Panc1 (cell line): ENCODE measurements at regions not wholly inside any gene's neighbourhood (a gene's known extent, or its start where the extent isn't known, plus 50 kb on each side); places are given as distances from the start of the nearest gene placed in this dataset.

Source experiments
- ATAC-seq: fragments of 200-7000 bp; cut with Tn5 transposase; 2 replicates; pipeline ENCODE4 v1.9.1; 2020; ENCODE audit warnings: mild to moderate bottlenecking, moderate library complexity
- BruUV-seq: library from RNA; stranded (reverse); fragments of 400-500 nt; replicated peaks from 2 replicates; lab custom pipeline; 2021; lab: Mats Ljungman, UMichigan
- CTCF ChIA-PET: fragments of 300-600 bp; sonication (Branson Sonifier 250); formaldehyde crosslinking; loops from one replicate; lab custom pipeline; 2022; ENCODE audit warnings: antibody characterized with exemption; lab: Charles Lee
- POLR2A ChIA-PET: fragments of 300-600 bp; sonication (Branson Sonifier 250); formaldehyde crosslinking; loops from one replicate; lab custom pipeline; 2022; ENCODE audit warnings: antibody characterized with exemption; lab: Charles Lee
- DNase-seq: peaks from one replicate; pipeline ENCODE4 v3.0.0-alpha.2; 2010; ENCODE audit warnings: low read depth, low spot score
- H3K27ac ChIP-seq: 2 replicates; pipeline ENCODE4 v1.5.1; 2011; ENCODE audit warnings: mild to moderate bottlenecking, low read length, inconsistent platforms
- H3K27me3 ChIP-seq: fragments of 200-500 bp; sonication (Bioruptor generic); 2 replicates; pipeline ENCODE4 v1.6.0; 2014; ENCODE audit warnings: low read length, inconsistent platforms; ENCODE audit not compliant: control insufficient read depth, insufficient read depth
- H3K36me3 ChIP-seq: fragments of 200-500 bp; sonication (Bioruptor generic); 2 replicates; pipeline ENCODE4 v1.5.1; 2014; ENCODE audit warnings: inconsistent platforms, mild to moderate bottlenecking, low read length, moderate library complexity; ENCODE audit not compliant: control insufficient read depth, insufficient read depth
- H3K4me1 ChIP-seq: 2 replicates; pipeline ENCODE4 v1.5.1; 2011; ENCODE audit warnings: inconsistent platforms, mild to moderate bottlenecking, low read length, moderate library complexity; ENCODE audit not compliant: control insufficient read depth, insufficient read depth
- H3K4me3 ChIP-seq, 2 experiments: 2 replicates each; pipeline ENCODE4 v1.5.1; 2011 to 2012; ENCODE audit warnings: low read depth in 2 of 2, low read length in 2 of 2, mild to moderate bottlenecking in 2 of 2, inconsistent platforms in 1 of 2, moderate library complexity in 1 of 2
- H3K9me3 ChIP-seq: fragments of 200-500 bp; sonication (Bioruptor generic); 2 replicates; pipeline ENCODE4 v1.5.1; 2014; ENCODE audit warnings: low read depth, mild to moderate bottlenecking, inconsistent platforms, low read length, moderate library complexity; ENCODE audit not compliant: control insufficient read depth, insufficient read depth
- POLR2AphosphoS5 ChIP-seq: IDR thresholded peaks from 2 replicates; pipeline ENCODE4 v1.6.1; 2012; ENCODE audit warnings: mild to moderate bottlenecking, low read depth, low read length, moderate library complexity
- SIN3A ChIP-seq: IDR thresholded peaks from 2 replicates; pipeline ENCODE4 v1.6.1; 2012; ENCODE audit warnings: low read depth, mild to moderate bottlenecking, low read length, moderate library complexity, borderline replicate concordance; ENCODE audit not compliant: insufficient read depth
- TCF7L2 ChIP-seq: IDR thresholded peaks from 2 replicates; pipeline ENCODE4 v1.6.1; 2011; ENCODE audit warnings: mild to moderate bottlenecking, low read depth, low read length, inconsistent platforms
- in situ Hi-C: cut with HindIII; loops from 2 replicates; pipeline ENCODE4 v1.10.0; 2016; ENCODE audit warnings: low sequenced_read_pairs, low pct_unique_long_range_greater_than_20kb
- intact Hi-C: fragments of 100-400 bp; cut with micrococcal nuclease; formaldehyde crosslinking; loops from one replicate; pipeline ENCODE4 v1.10.0; 2022; ENCODE audit not compliant: unreplicated experiment
- TF ChIP-seq, protein P1 (sequence below), 2 experiments: IDR thresholded peaks; 2 replicates each; pipeline ENCODE4 v1.6.1; 2011 to 2012; ENCODE audit warnings: low read depth in 2 of 2, control low read depth in 1 of 2, low read length in 1 of 2, mild to moderate bottlenecking in 1 of 2, moderate library complexity in 1 of 2; ENCODE audit not compliant: insufficient read depth in 1 of 2
- TF ChIP-seq, protein P2 (sequence below): fragments of 450-650 bp; IDR thresholded peaks from 2 replicates; pipeline ENCODE4 v1.5.1; 2017; ENCODE audit warnings: mild to moderate bottlenecking

DNA sequence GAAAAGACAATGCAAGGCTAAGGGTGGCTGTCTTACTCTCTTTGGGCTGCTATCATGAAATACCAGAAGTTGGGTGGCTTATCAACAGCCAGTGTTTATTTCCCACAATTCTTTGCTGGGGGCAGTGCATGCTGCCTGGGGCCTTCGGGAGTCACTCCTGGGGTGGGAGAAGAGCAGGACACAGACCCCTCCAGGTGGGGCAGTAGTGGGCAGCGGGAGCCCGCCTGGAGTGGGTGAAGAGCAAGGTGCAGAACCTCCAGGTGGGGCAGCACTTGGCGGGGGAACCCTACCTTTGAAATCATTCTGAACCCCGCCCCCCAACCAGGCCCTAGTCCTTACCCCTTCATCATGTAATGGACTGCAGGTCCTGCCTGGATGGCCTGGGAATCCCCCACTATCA lies 69.6 kb upstream of the THBS2 start:
- in situ Hi-C loops, result no loop called here
- no peak overlapping the region for H3K4me3 ChIP-seq
- ChIA-PET CTCF (no interaction called here), POLR2A (no interaction called here)
- BruUV-seq, result no TSS peak
- DNase-seq (no peak), ATAC-seq (no peak)
- no peaks in the 10 kb centered on the region for H3K9me3 ChIP-seq
- H3K36me3 ChIP-seq, result no peaks in the 10 kb centered on the region
- no peaks in the 10 kb centered on the region for H3K4me1 ChIP-seq
- intact Hi-C loops, result loop anchor here (10.0 kb wide), 1 partner anchor 368 kb away; no protein-coding TSS in a partner anchor
- TF ChIP-seq TCF7L2, result no peak
- TF ChIP-seq, protein P1, sequence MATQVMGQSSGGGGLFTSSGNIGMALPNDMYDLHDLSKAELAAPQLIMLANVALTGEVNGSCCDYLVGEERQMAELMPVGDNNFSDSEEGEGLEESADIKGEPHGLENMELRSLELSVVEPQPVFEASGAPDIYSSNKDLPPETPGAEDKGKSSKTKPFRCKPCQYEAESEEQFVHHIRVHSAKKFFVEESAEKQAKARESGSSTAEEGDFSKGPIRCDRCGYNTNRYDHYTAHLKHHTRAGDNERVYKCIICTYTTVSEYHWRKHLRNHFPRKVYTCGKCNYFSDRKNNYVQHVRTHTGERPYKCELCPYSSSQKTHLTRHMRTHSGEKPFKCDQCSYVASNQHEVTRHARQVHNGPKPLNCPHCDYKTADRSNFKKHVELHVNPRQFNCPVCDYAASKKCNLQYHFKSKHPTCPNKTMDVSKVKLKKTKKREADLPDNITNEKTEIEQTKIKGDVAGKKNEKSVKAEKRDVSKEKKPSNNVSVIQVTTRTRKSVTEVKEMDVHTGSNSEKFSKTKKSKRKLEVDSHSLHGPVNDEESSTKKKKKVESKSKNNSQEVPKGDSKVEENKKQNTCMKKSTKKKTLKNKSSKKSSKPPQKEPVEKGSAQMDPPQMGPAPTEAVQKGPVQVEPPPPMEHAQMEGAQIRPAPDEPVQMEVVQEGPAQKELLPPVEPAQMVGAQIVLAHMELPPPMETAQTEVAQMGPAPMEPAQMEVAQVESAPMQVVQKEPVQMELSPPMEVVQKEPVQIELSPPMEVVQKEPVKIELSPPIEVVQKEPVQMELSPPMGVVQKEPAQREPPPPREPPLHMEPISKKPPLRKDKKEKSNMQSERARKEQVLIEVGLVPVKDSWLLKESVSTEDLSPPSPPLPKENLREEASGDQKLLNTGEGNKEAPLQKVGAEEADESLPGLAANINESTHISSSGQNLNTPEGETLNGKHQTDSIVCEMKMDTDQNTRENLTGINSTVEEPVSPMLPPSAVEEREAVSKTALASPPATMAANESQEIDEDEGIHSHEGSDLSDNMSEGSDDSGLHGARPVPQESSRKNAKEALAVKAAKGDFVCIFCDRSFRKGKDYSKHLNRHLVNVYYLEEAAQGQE (IDR thresholded peaks at IDR 0.05; ENCODE audit: insufficient read depth in 1 of 2, low read depth in 2 of 2, low read length in 1 of 2), result no peak
- TF ChIP-seq, protein P2, sequence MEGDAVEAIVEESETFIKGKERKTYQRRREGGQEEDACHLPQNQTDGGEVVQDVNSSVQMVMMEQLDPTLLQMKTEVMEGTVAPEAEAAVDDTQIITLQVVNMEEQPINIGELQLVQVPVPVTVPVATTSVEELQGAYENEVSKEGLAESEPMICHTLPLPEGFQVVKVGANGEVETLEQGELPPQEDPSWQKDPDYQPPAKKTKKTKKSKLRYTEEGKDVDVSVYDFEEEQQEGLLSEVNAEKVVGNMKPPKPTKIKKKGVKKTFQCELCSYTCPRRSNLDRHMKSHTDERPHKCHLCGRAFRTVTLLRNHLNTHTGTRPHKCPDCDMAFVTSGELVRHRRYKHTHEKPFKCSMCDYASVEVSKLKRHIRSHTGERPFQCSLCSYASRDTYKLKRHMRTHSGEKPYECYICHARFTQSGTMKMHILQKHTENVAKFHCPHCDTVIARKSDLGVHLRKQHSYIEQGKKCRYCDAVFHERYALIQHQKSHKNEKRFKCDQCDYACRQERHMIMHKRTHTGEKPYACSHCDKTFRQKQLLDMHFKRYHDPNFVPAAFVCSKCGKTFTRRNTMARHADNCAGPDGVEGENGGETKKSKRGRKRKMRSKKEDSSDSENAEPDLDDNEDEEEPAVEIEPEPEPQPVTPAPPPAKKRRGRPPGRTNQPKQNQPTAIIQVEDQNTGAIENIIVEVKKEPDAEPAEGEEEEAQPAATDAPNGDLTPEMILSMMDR, result no peak
- TF ChIP-seq POLR2AphosphoS5, result no peak
- TF ChIP-seq SIN3A, result no peak
- H3K27ac ChIP-seq, result no peak overlapping the region
- H3K27me3 ChIP-seq, result no peaks in the 10 kb centered on the region; the same call in 1 of the 2 replicates

DNA sequence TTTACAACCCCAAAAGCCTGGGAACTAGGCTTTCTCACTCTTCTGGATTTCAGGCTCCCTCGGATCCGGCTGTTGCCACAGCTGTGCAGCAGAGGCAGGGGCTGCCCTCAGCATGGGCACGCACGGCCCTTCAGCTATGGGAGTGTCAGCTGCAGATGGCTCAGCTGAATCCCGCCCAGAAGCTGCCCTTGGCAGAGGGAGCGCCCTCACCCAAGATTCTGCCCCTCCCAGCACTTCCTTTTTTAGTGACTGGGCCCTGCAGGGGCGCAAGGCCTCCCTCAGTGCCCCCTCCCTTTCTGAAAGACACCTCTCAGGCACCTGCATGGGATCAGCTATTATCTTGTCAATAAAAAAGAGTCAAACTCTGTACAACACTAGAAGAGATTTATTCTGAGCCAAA lies 67.9 kb upstream of the THBS2 start:
- Histone ChIP-seq H3K4me1 (no peaks in the 10 kb centered on the region), H3K9me3 (no peaks in the 10 kb centered on the region), H3K27ac (no peak overlapping the region), H3K36me3 (no peaks in the 10 kb centered on the region), H3K4me3 (no peak overlapping the region), H3K27me3 (no peaks in the 10 kb centered on the region; the same call in 1 of the 2 replicates)
- CTCF ChIA-PET, result no interaction called here
- DNase-seq, result no peak
- intact Hi-C loops (loop anchor here (10.0 kb wide), 1 partner anchor 367 kb away; no protein-coding TSS in a partner anchor), in situ Hi-C loops (no loop called here)
- BruUV-seq, result no TSS peak
- POLR2A ChIA-PET, result no interaction called here
- TF ChIP-seq, protein P2, result no peak
- ATAC-seq, result no peak
